ENCODE measurements at regions not wholly inside any gene's neighbourhood (a gene's known extent, or its start where the extent isn't known, plus 50 kb on each side); places are given as distances from the start of the nearest gene placed in this dataset.

DNA sequence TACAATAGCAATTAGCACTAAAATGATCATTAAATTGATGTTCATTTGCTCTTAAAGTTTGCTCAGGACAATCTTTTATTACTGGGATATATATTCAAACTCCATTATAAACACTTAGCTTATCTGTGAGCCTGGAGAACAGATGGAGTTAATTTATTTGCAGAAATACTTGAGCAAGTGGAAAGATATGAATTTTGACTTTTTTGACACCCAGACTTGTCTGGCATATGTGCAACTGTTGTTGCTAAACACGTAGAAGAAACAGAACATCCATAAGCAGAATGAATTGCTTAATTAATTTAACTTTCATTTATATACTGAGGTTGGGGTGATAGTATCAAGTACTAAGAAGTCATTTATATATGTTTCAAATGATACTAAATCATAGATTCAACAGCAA is 820.7 kb upstream of the TYRP1 start:
- dilution Hi-C loops (cut with MboI; ENCODE audit: extremely low pct_ligation_motif_present, low sequenced_read_pairs) = no loop called here
- Histone ChIP-seq H3K9ac (replicated peaks; ENCODE audit: extremely low read depth, insufficient read depth, low read length) (no peak overlapping the region), H3K27ac (ENCODE audit: insufficient read depth, low read depth, low read length) (no peak overlapping the region), H3K4me3 (replicated peaks in 1 of 3; ENCODE audit: insufficient read depth in 1 of 3, low read depth in 1 of 3, low read length in 3 of 3) (no peak overlapping the region), H3K4me2 (ENCODE audit: insufficient read depth, low read length) (no peak overlapping the region), H3K9me3 (replicated peaks; ENCODE audit: control insufficient read depth, insufficient read depth, low read length) (peaks cover 3% of the 10 kb centered on the region), H3K4me1 (ENCODE audit: control insufficient read depth, extremely low read depth, insufficient read depth, low read length) (no peaks in the 10 kb centered on the region), H4K20me1 (replicated peaks; ENCODE audit: control insufficient read depth, extremely low read depth, insufficient read depth, low read length) (no peaks in the 10 kb centered on the region), H3K79me2 (ENCODE audit: control insufficient read depth, insufficient read depth, low read length) (no peaks in the 10 kb centered on the region), H2AFZ (ENCODE audit: low read depth, low read length) (no peak overlapping the region), H3K36me3 (ENCODE audit: control insufficient read depth in 2 of 2, extremely low read depth in 1 of 2, insufficient read depth in 2 of 2, low read length in 2 of 2) (no peaks in the 10 kb centered on the region), H3K27me3 (ENCODE audit: control insufficient read depth in 2 of 2, insufficient read depth in 2 of 2, low read length in 2 of 2) (no peaks in the 10 kb centered on the region), H3K9me1 (replicated peaks; ENCODE audit: control insufficient read depth, extremely low read depth, insufficient read depth, low read length) (no peaks in the 10 kb centered on the region)
- DNase-seq (ENCODE audit: low read depth, low spot score) = no peak
- intact Hi-C loops (cut with micrococcal nuclease) = no loop called here
- TF ChIP-seq MYC (IDR thresholded peaks at IDR 0.05; ENCODE audit: low read depth, low read length) (no peak), MAX (IDR thresholded peaks at IDR 0.05; ENCODE audit: insufficient read depth, insufficient read length) (no peak), JUN (IDR thresholded peaks at IDR 0.05; ENCODE audit: borderline replicate concordance, insufficient read depth, insufficient read length, low read depth) (no peak), EZH2 (IDR thresholded peaks at IDR 0.05; ENCODE audit: borderline replicate concordance, low read depth, low read length, severe bottlenecking) (no peak), FOS (IDR thresholded peaks at IDR 0.05; ENCODE audit: borderline replicate concordance, insufficient read depth, low read length) (no peak), POLR2A (IDR thresholded peaks at IDR 0.05; ENCODE audit: low read depth, low read length) (no peak), GATA2 (IDR thresholded peaks at IDR 0.05; ENCODE audit: insufficient read depth, insufficient read length, low read depth, low read length) (no peak), POLR2AphosphoS5 (IDR thresholded peaks at IDR 0.05; ENCODE audit: insufficient read depth, low read depth, low read length) (no peak)
- TF ChIP-seq, protein P1, sequence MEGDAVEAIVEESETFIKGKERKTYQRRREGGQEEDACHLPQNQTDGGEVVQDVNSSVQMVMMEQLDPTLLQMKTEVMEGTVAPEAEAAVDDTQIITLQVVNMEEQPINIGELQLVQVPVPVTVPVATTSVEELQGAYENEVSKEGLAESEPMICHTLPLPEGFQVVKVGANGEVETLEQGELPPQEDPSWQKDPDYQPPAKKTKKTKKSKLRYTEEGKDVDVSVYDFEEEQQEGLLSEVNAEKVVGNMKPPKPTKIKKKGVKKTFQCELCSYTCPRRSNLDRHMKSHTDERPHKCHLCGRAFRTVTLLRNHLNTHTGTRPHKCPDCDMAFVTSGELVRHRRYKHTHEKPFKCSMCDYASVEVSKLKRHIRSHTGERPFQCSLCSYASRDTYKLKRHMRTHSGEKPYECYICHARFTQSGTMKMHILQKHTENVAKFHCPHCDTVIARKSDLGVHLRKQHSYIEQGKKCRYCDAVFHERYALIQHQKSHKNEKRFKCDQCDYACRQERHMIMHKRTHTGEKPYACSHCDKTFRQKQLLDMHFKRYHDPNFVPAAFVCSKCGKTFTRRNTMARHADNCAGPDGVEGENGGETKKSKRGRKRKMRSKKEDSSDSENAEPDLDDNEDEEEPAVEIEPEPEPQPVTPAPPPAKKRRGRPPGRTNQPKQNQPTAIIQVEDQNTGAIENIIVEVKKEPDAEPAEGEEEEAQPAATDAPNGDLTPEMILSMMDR (IDR thresholded peaks at IDR 0.05; ENCODE audit: extremely low read depth in 1 of 2, insufficient read depth in 1 of 2, low read depth in 1 of 2, low read length in 2 of 2) = no peak
- ChIA-PET POLR2A (no interaction called here), CTCF (no interaction called here)
- BruUV-seq (replicated peaks) = no TSS peak
- FAIRE-seq = no peak
